OCI-LY3 (cell line): ENCODE measurements at regions not wholly inside any gene's neighbourhood (a gene's known extent, or its start where the extent isn't known, plus 50 kb on each side); places are given as distances from the start of the nearest gene placed in this dataset.

Source experiments
- H2AFZ ChIP-seq: fragments of 200-600, 300-600 bp; shearing (Covaris generic); 2 replicates; pipeline ENCODE4 v1.6.0; 2014; ENCODE audit warnings: antibody characterized with exemption, low read depth, low read length
- H3K27ac ChIP-seq: fragments of 200-600, 300-600 bp; sonication (generic); 2 replicates; pipeline ENCODE4 v1.5.1; 2014; ENCODE audit warnings: mild to moderate bottlenecking, low read length, moderate library complexity, mixed read lengths
- H3K27me3 ChIP-seq: fragments of 200-600, 300-600 bp; sonication (generic); 2 replicates; pipeline ENCODE4 v1.6.1; 2014; ENCODE audit warnings: low read depth, low read length, mixed read lengths
- H3K36me3 ChIP-seq: fragments of 200-600, 300-600 bp; sonication (generic); replicated peaks from 2 replicates; pipeline ENCODE3; 2014; ENCODE audit warnings: low read depth, low read length, mixed read lengths
- H3K4me1 ChIP-seq: fragments of 300-600, 200-600 bp; sonication (generic); 2 replicates; pipeline ENCODE4 v1.6.1; 2014; ENCODE audit warnings: low read length, mixed read lengths
- H3K4me2 ChIP-seq: fragments of 200-600, 300-600 bp; sonication (generic); 2 replicates; pipeline ENCODE4 v1.6.1; 2014; ENCODE audit warnings: low read length, mixed read lengths
- H3K4me3 ChIP-seq: fragments of 300-600, 200-600 bp; sonication (generic); 2 replicates; pipeline ENCODE4 v1.5.1; 2014; ENCODE audit warnings: antibody characterized with exemption, mild to moderate bottlenecking, low read length, moderate library complexity
- H3K79me2 ChIP-seq: fragments of 300-600, 200-600 bp; shearing (Covaris generic); 2 replicates; pipeline ENCODE4 v1.6.1; 2014; ENCODE audit warnings: mild to moderate bottlenecking, low read length, mixed read lengths
- H3K9ac ChIP-seq: fragments of 300-600, 200-600 bp; shearing (Covaris generic); 2 replicates; pipeline ENCODE4 v1.6.0; 2014; ENCODE audit warnings: mild to moderate bottlenecking, low read length, moderate library complexity
- H3K9me3 ChIP-seq: fragments of 200-600, 300-600 bp; shearing (Covaris generic); 2 replicates; pipeline ENCODE4 v1.6.1; 2014; ENCODE audit warnings: low read length, mixed read lengths; ENCODE audit not compliant: insufficient read depth
- H4K20me1 ChIP-seq: fragments of 200-600, 300-600 bp; sonication (generic); 2 replicates; pipeline ENCODE4 v1.6.1; 2016; ENCODE audit warnings: low read length, mixed read lengths; ENCODE audit not compliant: insufficient read depth
- EZH2phosphoT487 ChIP-seq: fragments of 200-600 bp; shearing (Covaris generic); IDR thresholded peaks from 2 replicates; pipeline ENCODE4 v1.6.1; 2018; ENCODE audit warnings: antibody characterized with exemption, mixed run types, low read depth
- TF ChIP-seq, protein P1 (sequence below): fragments of 200-600, 300-600 bp; sonication (generic); IDR thresholded peaks from 2 replicates; pipeline ENCODE4 v1.5.1; 2014; ENCODE audit warnings: antibody characterized with exemption, low read length, low read depth

- Histone ChIP-seq H3K27ac (no peak overlapping the region), H3K4me3 (no peak overlapping the region), H3K9ac (no peak overlapping the region), H3K79me2 (no peaks in the 10 kb centered on the region), H2AFZ (no peak overlapping the region), H3K36me3 (no peaks in the 10 kb centered on the region), H3K4me2 (no peak overlapping the region), H3K4me1 (peaks cover 15% of the 10 kb centered on the region), H3K27me3 (peaks cover 10% of the 10 kb centered on the region; the same call in 1 of the 2 replicates), H4K20me1 (no peaks in the 10 kb centered on the region), H3K9me3 (no peaks in the 10 kb centered on the region)
- TF ChIP-seq EZH2phosphoT487: no peak
- TF ChIP-seq, protein P1, sequence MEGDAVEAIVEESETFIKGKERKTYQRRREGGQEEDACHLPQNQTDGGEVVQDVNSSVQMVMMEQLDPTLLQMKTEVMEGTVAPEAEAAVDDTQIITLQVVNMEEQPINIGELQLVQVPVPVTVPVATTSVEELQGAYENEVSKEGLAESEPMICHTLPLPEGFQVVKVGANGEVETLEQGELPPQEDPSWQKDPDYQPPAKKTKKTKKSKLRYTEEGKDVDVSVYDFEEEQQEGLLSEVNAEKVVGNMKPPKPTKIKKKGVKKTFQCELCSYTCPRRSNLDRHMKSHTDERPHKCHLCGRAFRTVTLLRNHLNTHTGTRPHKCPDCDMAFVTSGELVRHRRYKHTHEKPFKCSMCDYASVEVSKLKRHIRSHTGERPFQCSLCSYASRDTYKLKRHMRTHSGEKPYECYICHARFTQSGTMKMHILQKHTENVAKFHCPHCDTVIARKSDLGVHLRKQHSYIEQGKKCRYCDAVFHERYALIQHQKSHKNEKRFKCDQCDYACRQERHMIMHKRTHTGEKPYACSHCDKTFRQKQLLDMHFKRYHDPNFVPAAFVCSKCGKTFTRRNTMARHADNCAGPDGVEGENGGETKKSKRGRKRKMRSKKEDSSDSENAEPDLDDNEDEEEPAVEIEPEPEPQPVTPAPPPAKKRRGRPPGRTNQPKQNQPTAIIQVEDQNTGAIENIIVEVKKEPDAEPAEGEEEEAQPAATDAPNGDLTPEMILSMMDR: no peak
These were observed 105.5 kb upstream of the BACH2 start for GRCh38 chr6:90401933-90402830.

- H3K79me2 ChIP-seq: no peaks in the 10 kb centered on the region
- no peak overlapping the region for H3K9ac ChIP-seq
- H3K4me1 ChIP-seq: peaks cover 15% of the 10 kb centered on the region
- H3K36me3 ChIP-seq: no peaks in the 10 kb centered on the region
- no peak overlapping the region for H3K27ac ChIP-seq
- no peaks in the 10 kb centered on the region for H4K20me1 ChIP-seq
- H3K27me3 ChIP-seq: peaks cover 10% of the 10 kb centered on the region; the same call in 1 of the 2 replicates
- no peak overlapping the region for H3K4me3 ChIP-seq
- H3K9me3 ChIP-seq: no peaks in the 10 kb centered on the region
- TF ChIP-seq, protein P1: no peak
- no peak for TF ChIP-seq EZH2phosphoT487
- no peak overlapping the region for H3K4me2 ChIP-seq
- no peak overlapping the region for H2AFZ ChIP-seq
These were observed 103.3 kb upstream of the BACH2 start for GRCh38 chr6:90399970-90400369.

GRCh38 chr6:90397929-90398674 is 101.5 kb upstream of the BACH2 start:
- peak overlapping the region; percentile 64 for H3K4me2 ChIP-seq
- no peak overlapping the region for H3K9ac ChIP-seq
- TF ChIP-seq, protein P1: no peak
- no peak for TF ChIP-seq EZH2phosphoT487
- H3K9me3 ChIP-seq: no peaks in the 10 kb centered on the region
- H3K79me2 ChIP-seq: no peaks in the 10 kb centered on the region
- peaks cover 17% of the 10 kb centered on the region for H3K4me1 ChIP-seq
- H3K27ac ChIP-seq: no peak overlapping the region
- H3K27me3 ChIP-seq: peaks cover 24% of the 10 kb centered on the region
- peak overlapping the region; percentile 36; the same call in 1 of the 2 replicates for H3K4me3 ChIP-seq
- no peak overlapping the region for H2AFZ ChIP-seq
- H4K20me1 ChIP-seq: no peaks in the 10 kb centered on the region
- no peaks in the 10 kb centered on the region for H3K36me3 ChIP-seq

DNA sequence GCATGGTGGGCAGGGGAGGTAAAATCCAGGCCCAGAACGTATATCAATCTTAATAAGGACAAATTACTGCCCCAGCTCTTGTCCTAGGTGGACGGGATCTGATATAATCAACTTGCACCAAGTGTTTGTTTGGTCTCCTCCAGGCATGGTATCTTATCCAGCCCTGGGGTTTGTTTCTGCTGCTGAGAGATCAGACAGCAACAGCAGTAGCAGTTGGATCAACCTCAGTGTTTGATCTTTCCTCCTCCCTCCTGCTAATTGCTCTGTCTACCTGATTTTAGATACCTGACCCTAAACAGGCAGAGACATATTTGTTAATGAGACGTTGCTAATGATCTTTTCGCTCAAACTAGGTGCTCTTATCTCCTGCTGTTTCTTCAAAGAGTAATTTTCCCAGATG is 100.4 kb upstream of the BACH2 start:
- Histone ChIP-seq H4K20me1 (no peaks in the 10 kb centered on the region), H3K4me1 (peaks cover 18% of the 10 kb centered on the region), H3K4me3 (no peak overlapping the region), H3K79me2 (no peaks in the 10 kb centered on the region), H3K9ac (no peak overlapping the region), H3K36me3 (no peaks in the 10 kb centered on the region), H3K4me2 (no peak overlapping the region), H3K27ac (no peak overlapping the region), H3K9me3 (no peaks in the 10 kb centered on the region), H3K27me3 (peaks cover 22% of the 10 kb centered on the region), H2AFZ (no peak overlapping the region)
- TF ChIP-seq, protein P1: no peak
- TF ChIP-seq EZH2phosphoT487: no peak
